Limb (tissue), 2 donors: ENCODE measurements at regions not wholly inside any gene's neighbourhood (a gene's known extent, or its start where the extent isn't known, plus 50 kb on each side); places are given as distances from the start of the nearest gene placed in this dataset.

Experiments used
- DNase-seq, 2 donors: peaks; one replicate each; pipeline ENCODE4 v3.0.0-alpha.2; 2016; ENCODE audit errors: extremely low spot score in 2 of 2

- no peak for DNase-seq
Observed at GRCh38 chr2:239693761-239694415, 293.1 kb upstream of the HDAC4 start.

- no peak for DNase-seq
Observed at GRCh38 chr2:239693330-239693729, 292.5 kb upstream of the HDAC4 start.

DNA sequence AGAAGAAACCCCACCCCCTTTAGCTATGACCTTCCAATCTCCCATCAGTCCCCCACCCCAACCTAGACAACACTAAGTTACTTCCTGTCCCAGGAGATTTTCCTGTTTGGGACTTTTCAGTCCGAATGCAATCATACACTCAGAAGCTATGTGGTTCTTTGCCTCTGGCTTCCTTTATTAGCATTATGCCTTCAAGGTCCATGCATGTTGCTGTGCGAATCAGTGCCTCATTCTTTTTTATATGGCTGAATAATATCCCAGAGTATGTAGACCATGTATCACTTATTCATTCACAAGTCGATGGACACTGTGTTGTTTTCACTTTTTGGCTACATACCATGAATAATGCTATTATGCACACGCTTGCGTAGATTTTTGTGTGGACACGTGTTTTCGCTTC lies 292.1 kb upstream of the HDAC4 start:
- DNase-seq, result no peak

DNA sequence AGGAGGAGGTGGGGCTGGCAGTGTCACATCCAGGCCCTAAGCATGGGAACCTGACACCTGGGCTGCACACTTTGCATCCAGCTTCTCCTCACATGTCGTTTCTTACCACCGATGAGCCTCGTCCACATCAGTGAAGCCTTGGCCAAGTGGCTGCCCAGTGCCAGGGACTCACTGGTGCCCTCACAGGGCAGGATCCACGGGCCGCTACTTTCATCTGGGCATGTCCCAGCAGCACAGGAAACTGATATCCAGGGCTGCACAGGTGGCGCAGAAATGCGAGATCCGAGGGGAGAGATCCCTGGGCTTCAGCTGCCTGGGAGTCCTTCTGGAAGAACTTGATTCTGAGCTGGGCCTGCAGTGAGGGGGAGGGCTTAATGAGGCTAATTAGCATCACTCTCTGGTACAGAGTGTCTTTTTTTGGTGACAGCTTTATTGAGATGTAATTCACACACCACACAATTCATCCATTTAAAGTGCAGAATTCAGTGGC lies 291.6 kb upstream of the HDAC4 start:
- DNase-seq, result no peak

DNA sequence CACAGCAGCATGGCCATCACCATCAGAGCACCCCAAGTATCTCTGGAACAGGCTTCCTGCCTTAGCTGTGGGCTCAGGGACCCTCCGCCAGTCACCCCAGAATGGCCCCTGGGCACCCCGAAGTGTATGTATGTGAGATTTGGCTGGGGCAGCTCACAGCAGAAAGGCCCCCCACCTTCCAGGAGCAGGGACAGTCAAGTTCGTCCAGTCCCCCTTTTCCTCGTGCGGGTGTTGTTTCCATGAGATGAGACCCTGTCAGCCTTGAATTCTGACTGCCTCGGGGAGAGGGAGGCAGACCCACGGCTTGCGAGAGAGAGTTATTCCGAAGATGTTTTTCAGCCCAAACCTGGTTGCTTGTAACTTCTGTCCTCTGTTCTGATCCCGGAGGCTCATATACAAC lies 290.9 kb upstream of the HDAC4 start:
- DNase-seq, result no peak

DNA sequence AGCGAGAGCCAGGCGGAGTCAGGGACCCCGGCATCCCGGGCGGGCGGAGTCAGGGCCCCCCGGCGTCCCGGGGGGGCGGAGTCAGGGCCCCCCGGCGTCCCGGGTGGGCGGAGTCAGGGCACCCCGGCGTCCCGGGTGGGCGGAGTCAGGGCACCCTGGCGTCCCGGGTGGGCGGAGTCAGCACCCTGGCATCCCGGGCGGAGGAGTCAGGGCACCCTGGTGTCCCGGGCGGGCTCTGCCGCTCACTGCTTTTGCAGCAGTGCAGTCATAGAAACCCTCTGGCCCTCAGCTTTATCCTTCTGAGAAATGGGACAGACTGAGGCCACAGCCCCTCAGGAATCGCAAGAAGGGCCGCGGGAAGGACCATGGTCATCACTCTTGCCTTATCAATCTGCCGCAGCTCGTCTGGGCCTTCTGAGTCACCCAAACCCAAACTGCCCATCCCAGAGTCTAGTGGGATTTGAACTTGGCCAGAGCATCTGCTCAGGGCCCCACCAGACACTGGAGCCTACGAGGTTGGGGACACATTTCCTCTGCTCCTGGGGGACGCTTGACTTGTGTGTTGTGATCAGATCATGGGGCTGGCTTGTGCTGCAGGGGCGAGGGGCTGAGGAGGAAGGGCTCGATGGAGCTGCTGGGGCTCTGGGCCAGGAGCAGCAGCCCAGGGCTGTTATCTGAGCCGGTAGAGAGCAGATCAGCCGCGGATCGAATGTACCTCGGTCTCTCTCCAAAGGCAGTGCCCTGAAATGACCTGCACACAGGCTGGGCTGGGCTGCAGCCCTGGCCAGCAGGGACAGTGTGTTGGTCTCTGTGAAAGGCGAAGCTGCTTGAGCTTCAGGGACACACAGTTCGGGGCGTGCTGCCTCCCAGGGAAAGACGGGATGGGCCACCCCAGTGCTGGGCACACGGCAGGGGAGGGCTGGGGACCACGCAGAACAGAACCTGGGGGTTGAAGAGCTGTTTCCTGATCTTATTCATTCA lies 290.1 kb upstream of the HDAC4 start:
- DNase-seq, result no peak

- DNase-seq, result no peak
Observed at GRCh38 chr2:239689985-239690384, 289.2 kb upstream of the HDAC4 start.

GRCh38 chr2:239689410-239689809 lies 288.6 kb upstream of the HDAC4 start:
- DNase-seq, result no peak

DNA sequence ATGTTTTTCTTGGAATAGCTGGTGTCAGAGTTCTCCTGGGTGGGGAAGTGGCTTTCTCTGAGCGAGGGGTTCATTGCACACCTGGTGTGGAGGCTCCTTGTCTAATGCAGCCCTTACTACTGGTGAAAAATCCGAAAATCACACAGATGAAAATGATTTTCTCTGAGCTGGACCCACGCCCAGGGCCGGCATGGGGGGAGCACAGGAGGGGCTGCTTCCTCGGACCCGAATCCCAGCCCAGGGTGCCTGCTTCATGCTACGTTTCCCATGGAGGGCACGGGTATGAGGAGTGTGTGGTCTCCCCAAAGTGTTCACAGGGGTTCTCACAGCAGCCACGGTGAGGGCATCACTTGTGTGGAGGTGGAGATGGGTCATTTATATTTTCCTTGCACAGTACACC lies 288.0 kb upstream of the HDAC4 start:
- DNase-seq, result no peak

- DNase-seq, result no peak
Observed at GRCh38 chr2:239688122-239688681, 287.4 kb upstream of the HDAC4 start.

DNA sequence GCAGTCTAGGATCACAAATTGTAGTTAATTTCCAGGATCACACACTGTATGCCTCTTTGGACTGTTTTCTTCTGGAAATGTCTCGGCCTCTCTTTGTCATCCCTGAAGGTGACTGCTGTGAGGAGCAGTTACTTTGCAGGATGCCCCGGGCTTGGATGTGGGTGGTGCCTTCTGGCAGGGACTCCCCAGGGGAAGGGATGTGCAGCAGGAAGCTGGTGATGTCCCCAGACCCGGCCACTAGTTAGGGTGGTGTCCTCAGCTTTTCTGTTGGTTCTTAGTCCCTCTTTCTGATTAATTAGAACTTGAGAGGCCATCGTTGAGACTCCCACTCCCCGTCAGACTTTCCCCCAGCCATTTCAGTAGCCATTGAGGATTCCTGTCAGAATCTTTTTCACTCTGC lies 286.6 kb upstream of the HDAC4 start:
- peak in 1 of 2 donors; percentile 10 for DNase-seq

DNA sequence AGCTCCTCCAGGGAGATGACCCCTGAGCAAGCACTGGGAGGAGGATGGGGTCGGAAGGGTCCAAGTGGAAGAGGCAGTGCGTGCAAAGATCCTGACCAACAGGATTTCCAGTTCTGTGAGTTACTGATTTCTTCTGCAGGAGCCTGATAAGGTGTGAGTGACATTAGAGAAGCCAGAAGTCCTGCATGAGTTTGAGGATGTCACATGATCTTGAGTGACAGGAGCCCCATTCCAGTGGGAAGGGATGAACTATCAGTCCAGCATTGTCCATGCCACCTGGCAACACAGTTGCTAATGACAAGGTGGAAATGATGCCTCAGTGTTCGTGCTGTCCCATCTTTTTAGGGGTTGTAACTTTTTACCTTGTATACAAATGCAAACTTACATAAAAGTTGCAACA lies 285.1 kb upstream of the HDAC4 start:
- no peak for DNase-seq

DNA sequence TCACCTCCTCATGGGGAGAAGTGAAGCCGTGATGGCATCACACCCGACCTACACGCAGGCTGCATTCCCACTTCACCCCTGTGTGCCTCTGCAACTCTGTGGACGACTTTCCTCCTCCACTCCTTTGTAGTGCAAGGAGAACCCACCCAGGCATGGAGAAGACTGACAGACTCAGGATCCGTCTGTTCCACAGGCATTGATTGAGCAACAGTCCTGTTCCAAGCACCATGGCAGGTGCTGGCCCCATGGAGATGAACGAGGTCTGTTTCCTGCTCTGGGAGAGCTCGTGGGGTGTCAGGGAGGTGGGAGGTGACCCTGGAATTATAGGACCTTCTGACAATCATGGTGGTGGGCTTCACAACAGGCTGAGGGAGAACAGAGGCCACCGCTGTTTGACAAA lies 284.7 kb upstream of the HDAC4 start:
- no peak for DNase-seq

GRCh38 chr2:239684996-239685395 lies 284.2 kb upstream of the HDAC4 start:
- DNase-seq, result no peak

DNA sequence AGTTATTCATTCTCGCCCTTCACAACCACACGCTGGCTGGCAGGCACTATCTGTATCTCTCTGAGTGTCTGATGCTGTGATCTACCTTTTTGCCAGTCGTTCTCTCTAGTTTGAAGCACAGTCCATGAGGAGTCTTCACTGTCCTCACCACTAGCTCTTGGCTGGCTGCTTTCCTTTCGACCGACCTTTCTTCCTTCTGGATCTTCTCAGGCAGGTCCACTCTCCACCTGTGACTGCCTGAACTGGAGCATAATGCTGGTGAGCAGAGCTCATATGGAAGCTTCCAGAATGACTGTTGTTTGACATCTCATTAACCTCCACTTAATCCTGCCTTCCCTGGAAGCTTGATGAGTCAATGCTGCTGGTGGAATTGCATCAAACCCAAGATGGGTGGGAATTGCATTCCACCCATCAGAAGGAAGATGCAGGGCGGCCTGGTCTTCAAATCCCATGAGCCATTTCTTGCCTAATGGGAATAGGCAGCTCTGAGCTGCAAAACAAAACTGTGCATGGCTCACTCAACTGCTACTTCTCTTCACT lies 283.5 kb upstream of the HDAC4 start:
- no peak for DNase-seq

DNA sequence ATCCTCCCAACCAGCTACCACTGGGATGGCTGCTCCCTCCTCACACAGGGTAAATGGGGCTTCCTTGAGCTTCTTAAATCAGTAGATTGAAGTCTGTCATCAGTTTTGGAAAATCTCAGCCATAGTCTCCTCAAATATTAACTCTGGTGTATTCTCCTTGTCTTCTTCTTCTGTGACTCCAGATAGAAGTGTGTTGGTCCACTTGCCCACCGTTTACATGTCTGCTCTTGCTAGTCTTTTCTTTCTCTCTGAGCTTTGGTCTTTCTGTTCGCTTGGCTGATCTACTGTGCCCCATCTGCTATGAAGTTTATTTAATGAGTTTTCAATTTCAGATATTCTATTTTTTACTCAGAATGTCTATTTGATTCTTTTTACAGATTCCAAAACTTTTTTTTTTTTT lies 281.7 kb upstream of the HDAC4 start:
- no peak for DNase-seq

- no peak for DNase-seq
Observed at GRCh38 chr2:239679755-239680154, 278.9 kb upstream of the HDAC4 start.

DNA sequence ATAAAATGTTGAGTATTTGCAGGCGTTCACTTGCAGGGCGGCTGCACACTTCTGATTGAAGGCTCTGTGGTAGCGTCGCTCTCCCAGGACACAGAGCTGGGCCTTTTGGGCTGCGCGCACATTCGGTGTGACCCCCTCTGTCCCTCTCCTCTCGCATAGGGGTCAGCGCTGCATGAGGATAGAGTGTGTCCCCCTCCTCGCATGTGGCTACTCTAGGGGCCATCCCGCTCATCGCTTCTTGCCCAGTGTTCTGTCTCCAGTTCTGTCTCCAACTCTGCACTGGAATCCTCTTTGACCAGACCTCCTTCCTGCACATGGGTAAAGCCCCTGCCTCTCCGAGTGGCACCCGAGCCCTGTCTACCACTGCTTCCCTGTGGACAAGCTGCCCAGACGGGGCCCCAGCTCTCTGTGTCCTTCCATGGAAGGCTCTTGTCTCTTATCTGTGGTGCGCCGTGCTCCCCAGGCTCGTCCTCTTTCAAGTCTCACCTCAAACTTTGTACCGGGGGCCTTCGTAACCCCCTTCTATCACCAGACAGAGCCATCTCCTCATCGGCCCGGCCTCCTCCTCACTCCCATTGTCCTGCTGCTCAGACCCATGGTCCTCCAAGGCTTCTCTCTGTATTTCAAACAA lies 278.0 kb upstream of the HDAC4 start:
- no peak for DNase-seq

- DNase-seq, result no peak
Observed at GRCh38 chr2:239678186-239678490, 277.3 kb upstream of the HDAC4 start.

DNA sequence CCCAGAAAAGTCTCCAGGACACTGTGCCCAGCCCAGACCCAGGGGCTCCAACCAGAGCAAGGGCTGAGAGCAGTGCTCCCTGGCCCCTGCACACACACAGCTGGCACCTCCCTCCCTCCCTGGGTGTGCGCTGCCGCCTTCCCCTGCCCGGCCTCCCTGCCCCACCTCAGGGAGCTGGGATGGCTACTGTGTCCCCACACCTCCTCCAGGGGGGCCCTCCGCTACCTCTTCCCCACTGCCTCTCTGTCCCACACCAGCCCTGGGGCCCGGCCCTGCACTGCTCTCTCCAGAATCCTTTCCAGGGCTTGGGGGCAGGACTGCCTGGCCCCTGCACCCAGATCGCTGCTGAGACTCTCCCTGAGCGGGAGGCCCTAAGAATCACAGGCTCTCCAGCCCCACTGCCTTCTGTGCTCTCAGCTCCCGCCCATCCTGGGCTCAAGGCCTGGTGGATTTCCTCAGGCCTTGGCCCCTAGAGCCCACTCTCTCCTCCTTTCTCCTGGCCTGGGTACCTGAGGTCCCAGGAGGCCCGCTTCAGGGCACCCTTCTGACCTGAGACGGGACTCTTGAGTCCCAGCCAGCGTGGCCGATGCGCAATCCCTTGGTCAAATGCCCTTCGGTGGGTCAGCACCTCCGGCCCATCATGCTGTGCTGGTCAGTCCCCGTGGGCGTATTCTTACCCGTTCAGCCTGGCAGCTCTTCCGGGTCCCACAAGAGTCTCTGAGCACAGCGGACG lies 276.8 kb upstream of the HDAC4 start:
- DNase-seq, result no peak
